NOMO-1 (cell line): ENCODE measurements at regions not wholly inside any gene's neighbourhood (a gene's known extent, or its start where the extent isn't known, plus 50 kb on each side); places are given as distances from the start of the nearest gene placed in this dataset.
"Not testable (repeated sequence)": the region's sequence is repeated elsewhere in the genome, so short reads cannot be mapped to it uniquely, and the experiment has no call there.

Source experiments
- DNase-seq, 2 experiments: peaks; one replicate each; lab custom pipeline; 2025; ENCODE audit not compliant: unreplicated experiment in 2 of 2; lab: John Stamatoyannopoulos, UW

GRCh38 chr14:50014809-50015430 lies 101.5 kb downstream of the VCPKMT start:
- no peak for DNase-seq

- DNase-seq, result no peak
These were observed 100.7 kb downstream of the VCPKMT start for GRCh38 chr14:50015716-50016115.

- no peak for DNase-seq
These were observed 98.0 kb downstream of the VCPKMT start for GRCh38 chr14:50018201-50018932.

- DNase-seq, result no peak
These were observed 97.5 kb downstream of the VCPKMT start for GRCh38 chr14:50018933-50019210.

- no peak for DNase-seq
These were observed 96.2 kb downstream of the VCPKMT start for GRCh38 chr14:50020184-50020583.

GRCh38 chr14:50020799-50021198 lies 95.6 kb downstream of the VCPKMT start:
- no peak for DNase-seq

- peak; percentile 43 to 77 for DNase-seq
These were observed 94.9 kb downstream of the VCPKMT start for GRCh38 chr14:50021261-50022031.

- no peak for DNase-seq
These were observed 93.7 kb downstream of the VCPKMT start for GRCh38 chr14:50022661-50023060.

- no peak for DNase-seq
These were observed 92.5 kb downstream of the VCPKMT start for GRCh38 chr14:50023671-50024490.

GRCh38 chr14:50025073-50025472 lies 91.3 kb downstream of the VCPKMT start:
- no peak for DNase-seq

GRCh38 chr14:50025776-50026175 lies 90.6 kb downstream of the VCPKMT start:
- no peak for DNase-seq

- no peak for DNase-seq
These were observed 90.0 kb downstream of the VCPKMT start for GRCh38 chr14:50026396-50026795.

GRCh38 chr14:50027816-50028215 lies 88.6 kb downstream of the VCPKMT start:
- DNase-seq, result no peak

GRCh38 chr14:50028458-50028857 lies 87.9 kb downstream of the VCPKMT start:
- DNase-seq, result no peak

- peak in 1 of 2 experiments; percentile 12 for DNase-seq
These were observed 86.3 kb downstream of the VCPKMT start for GRCh38 chr14:50030036-50030435.

GRCh38 chr14:50030911-50031310 lies 85.5 kb downstream of the VCPKMT start:
- not testable (repeated sequence) for DNase-seq

- no peak for DNase-seq
These were observed 84.6 kb downstream of the VCPKMT start for GRCh38 chr14:50031602-50032313.

GRCh38 chr14:50032462-50033167 lies 83.8 kb downstream of the VCPKMT start:
- not testable (repeated sequence) for DNase-seq

GRCh38 chr14:50035214-50035613 lies 81.2 kb downstream of the VCPKMT start:
- DNase-seq, result no peak

GRCh38 chr14:50036211-50036610 lies 80.2 kb downstream of the VCPKMT start:
- DNase-seq, result no peak
